Testis (tissue), 2 donors: ENCODE measurements at regions not wholly inside any gene's neighbourhood (a gene's known extent, or its start where the extent isn't known, plus 50 kb on each side); places are given as distances from the start of the nearest gene placed in this dataset.

Experiments used
- DNase-seq: peaks from one replicate; pipeline ENCODE4 v3.0.0-alpha.2; 2019
- H3K27ac ChIP-seq, 2 donors: fragments of 200-600 bp; sonication (generic); one replicate each; pipeline ENCODE4 v1.5.1; 2019
- H3K27me3 ChIP-seq: fragments of 200-600 bp; sonication (generic); one replicate; pipeline ENCODE4 v1.5.1; 2019
- H3K36me3 ChIP-seq: fragments of 200-600 bp; sonication (generic); one replicate; pipeline ENCODE4 v1.5.1; 2017; ENCODE audit warnings: low read depth; ENCODE audit errors: missing control alignments
- H3K4me1 ChIP-seq: fragments of 200-600 bp; sonication (generic); one replicate; pipeline ENCODE4 v1.5.1; 2019
- H3K4me3 ChIP-seq, 2 donors: fragments of 200-600 bp; sonication (generic); one replicate each; pipeline ENCODE4 v1.5.1; 2017 to 2019
- H3K9me3 ChIP-seq: fragments of 200-600 bp; sonication (generic); one replicate; pipeline ENCODE4 v1.5.1; 2017
- CTCF ChIP-seq, 3 experiments: fragments of 450-650 bp in 2 of 3; fragments of 200-600 bp in 1 of 3; sonication (generic) in 1 of 3; IDR thresholded peaks; one replicate each; pipeline ENCODE4 v1.5.1; 2016 to 2019; ENCODE audit warnings: antibody characterized with exemption in 3 of 3, mild to moderate bottlenecking in 2 of 3, moderate library complexity in 1 of 3
- POLR2A ChIP-seq: fragments of 450-650 bp; IDR thresholded peaks from one replicate; pipeline ENCODE4 v1.6.1; 2017; ENCODE audit warnings: antibody characterized with exemption, mild to moderate bottlenecking, moderate library complexity
- WGBS, 2 donors: methylation state at CpG; one replicate each; pipeline ENCODE4 v1.1.5; 2018; 5-methylcytosine and 5-hydroxymethylcytosine counted together
- intact Hi-C: fragments of 100-400 bp; cut with DNase I; formaldehyde crosslinking; loops from one replicate; pipeline ENCODE4 v1.15.1; 2023; ENCODE audit warnings: low total_unique reads

- no peaks in the 10 kb centered on the region for H3K36me3 ChIP-seq
- intact Hi-C loops, result no loop called here
- H3K27ac ChIP-seq, result no peak overlapping the region
- TF ChIP-seq CTCF (IDR thresholded peaks at IDR 0.05), result no peak
- no peak for TF ChIP-seq POLR2A
- no peak for DNase-seq
- H3K27me3 ChIP-seq, result no peaks in the 10 kb centered on the region
- 76 to 85% methylated on average over 4 of the region's 4 CpGs for WGBS, 2 donors
- H3K4me1 ChIP-seq, result no peaks in the 10 kb centered on the region
- H3K4me3 ChIP-seq, result no peak overlapping the region
- H3K9me3 ChIP-seq, result no peaks in the 10 kb centered on the region
Measured at GRCh38 chr1:87219626-87220025, 109.1 kb upstream of the LMO4 start.

- DNase-seq, result no peak
- Histone ChIP-seq H3K36me3 (no peaks in the 10 kb centered on the region), H3K9me3 (no peaks in the 10 kb centered on the region), H3K27me3 (no peaks in the 10 kb centered on the region), H3K4me3 (no peak overlapping the region), H3K4me1 (no peaks in the 10 kb centered on the region), H3K27ac (no peak overlapping the region)
- no peak for TF ChIP-seq POLR2A
- TF ChIP-seq CTCF (IDR thresholded peaks at IDR 0.05), result no peak
- intact Hi-C loops, result no loop called here
- 76 to 91% methylated on average over 1 of the region's 1 CpG for WGBS, 2 donors
Measured at GRCh38 chr1:87220993-87221392, 107.7 kb upstream of the LMO4 start.

GRCh38 chr1:87224201-87224600, 104.5 kb upstream of the LMO4 start:
- H3K4me1 ChIP-seq, result peaks cover 3% of the 10 kb centered on the region
- no peak overlapping the region for H3K27ac ChIP-seq
- H3K27me3 ChIP-seq, result no peaks in the 10 kb centered on the region
- DNase-seq, result no peak
- no peaks in the 10 kb centered on the region for H3K36me3 ChIP-seq
- 88 to 91% methylated on average over 2 of the region's 2 CpGs for WGBS, 2 donors
- H3K4me3 ChIP-seq, result no peak overlapping the region
- H3K9me3 ChIP-seq, result no peaks in the 10 kb centered on the region
- TF ChIP-seq POLR2A (no peak), CTCF (IDR thresholded peaks at IDR 0.05) (no peak)
- intact Hi-C loops, result no loop called here

GRCh38 chr1:87225171-87225570, 103.5 kb upstream of the LMO4 start:
- intact Hi-C loops, result no loop called here
- Histone ChIP-seq H3K9me3 (no peaks in the 10 kb centered on the region), H3K4me3 (no peak overlapping the region), H3K27me3 (no peaks in the 10 kb centered on the region), H3K27ac (no peak overlapping the region), H3K36me3 (no peaks in the 10 kb centered on the region), H3K4me1 (peaks cover 3% of the 10 kb centered on the region)
- TF ChIP-seq POLR2A, result no peak
- no peak for TF ChIP-seq CTCF (IDR thresholded peaks at IDR 0.05)
- WGBS, 2 donors, result 84 to 94% methylated on average over 3 of the region's 3 CpGs
- no peak for DNase-seq

GRCh38 chr1:87226341-87226760, 102.3 kb upstream of the LMO4 start:
- H3K27ac ChIP-seq, result peak overlapping the region in 1 of 2 donors; percentile 8
- WGBS, 2 donors, result 21 to 38% methylated on average over 8 of the region's 8 CpGs
- H3K36me3 ChIP-seq, result no peaks in the 10 kb centered on the region
- H3K27me3 ChIP-seq, result no peaks in the 10 kb centered on the region
- no peak for TF ChIP-seq POLR2A
- TF ChIP-seq CTCF (IDR thresholded peaks at IDR 0.05), result no peak
- intact Hi-C loops, result no loop called here
- H3K4me3 ChIP-seq, result no peak overlapping the region
- peaks cover 3% of the 10 kb centered on the region for H3K4me1 ChIP-seq
- peak; percentile 64 for DNase-seq
- H3K9me3 ChIP-seq, result no peaks in the 10 kb centered on the region
